ENCODE measurements at regions not wholly inside any gene's neighbourhood (a gene's known extent, or its start where the extent isn't known, plus 50 kb on each side); places are given as distances from the start of the nearest gene placed in this dataset.
A peak's percentile ranks its signal among the peaks of the same experiment; 100 is the strongest.

DNA sequence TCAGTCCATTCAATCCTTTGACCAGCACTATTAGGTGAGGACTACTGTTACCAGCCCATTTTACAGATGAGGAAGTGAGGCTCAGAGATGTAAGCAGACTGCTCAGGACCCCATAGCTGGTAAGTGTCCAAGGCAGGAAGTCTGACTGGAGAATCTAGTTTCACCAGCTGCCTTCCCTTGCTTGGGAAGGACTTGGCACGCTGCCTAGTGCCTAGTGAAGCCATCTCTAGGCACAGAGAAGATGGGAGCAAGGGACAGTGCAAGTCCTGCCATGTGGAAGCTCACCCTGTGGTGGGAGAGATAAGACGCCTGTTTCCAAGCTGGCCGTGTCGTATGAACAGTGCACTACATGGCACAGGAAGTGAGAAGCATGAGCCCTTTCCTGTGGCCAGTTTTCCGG, 111.8 kb upstream of the TMC3 start:
- DNase-seq (ENCODE audit: low read depth): no peak

DNA sequence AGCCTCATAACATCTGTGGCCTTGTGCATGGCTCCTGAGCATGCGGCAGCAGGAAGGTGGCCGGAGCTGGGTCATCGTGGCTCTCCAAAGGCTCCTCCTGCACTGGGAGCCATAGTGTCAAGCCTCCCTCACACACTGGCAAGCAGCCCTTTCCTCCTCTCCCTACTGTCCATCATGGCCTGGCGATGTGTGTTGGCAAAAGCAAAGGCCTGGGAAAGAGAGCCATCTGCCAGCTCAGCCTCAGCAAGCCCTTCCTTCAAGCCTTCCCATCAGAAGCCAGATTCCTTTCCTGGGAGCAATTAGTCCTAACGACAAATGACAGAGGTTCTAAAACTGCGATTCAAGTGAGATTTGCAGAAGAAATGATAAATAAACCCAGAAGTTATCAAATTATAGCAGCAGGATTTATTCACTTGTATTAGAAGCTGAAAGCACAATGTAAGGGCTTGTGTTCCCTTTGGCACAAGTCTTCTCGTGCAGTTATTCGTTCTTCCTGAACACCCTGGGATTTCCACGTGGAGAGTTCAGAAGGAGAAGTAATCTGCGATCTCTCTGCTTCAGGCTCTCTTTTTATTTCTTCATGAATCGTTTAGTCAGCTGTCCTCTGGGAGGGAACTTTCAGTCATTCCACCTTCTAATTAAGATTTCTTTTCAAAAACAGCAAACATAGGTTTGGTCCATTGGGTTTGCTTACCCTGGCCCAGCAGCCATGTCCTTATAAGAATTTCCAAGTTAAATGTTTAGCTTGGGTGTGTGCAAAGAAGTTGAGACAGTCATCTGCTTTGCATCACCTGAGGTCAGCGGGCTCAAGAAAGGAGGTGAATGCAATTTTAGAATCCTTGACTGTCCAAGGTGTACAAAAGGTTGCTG, 110.3 kb upstream of the TMC3 start:
- no peak for DNase-seq (ENCODE audit: low read depth)

DNA sequence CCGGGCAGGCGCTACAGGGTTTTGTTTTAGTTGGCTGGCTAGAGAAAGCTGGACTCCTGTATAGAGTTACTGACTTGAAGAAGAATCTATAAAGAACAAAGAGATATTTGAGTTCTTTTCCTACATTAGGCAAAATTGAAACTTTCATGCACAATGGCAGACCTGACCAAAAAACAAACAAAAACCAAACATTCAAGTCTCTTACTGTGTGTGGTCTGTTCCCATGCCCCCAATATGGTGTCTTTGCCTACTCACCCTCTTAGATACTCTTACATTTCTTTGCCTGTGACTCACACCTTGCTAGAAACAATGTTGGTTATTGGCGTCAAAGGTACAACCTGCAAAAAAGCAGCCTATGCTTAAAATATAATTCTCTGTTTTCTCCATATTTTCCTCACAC, 109.5 kb upstream of the TMC3 start:
- DNase-seq (ENCODE audit: low read depth): no peak

DNA sequence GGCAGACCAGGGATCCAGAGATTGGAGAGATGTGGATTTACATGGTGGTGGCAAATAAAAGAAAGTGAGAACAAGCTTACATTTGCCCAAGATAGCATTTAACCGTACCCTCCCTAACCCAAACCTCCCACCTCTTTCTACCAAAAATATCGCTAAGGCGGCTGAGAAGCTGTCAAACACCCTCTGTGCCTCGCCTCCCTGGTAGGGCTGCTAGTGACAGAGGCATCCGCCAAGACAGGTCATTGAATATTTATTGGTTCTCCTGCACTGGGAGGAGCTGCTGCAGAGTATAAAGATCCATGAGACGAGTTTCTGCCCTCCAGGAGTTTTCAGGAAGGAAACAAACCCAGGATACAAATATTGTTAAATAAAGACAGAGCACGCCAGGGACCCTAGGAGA, 107.3 kb upstream of the TMC3 start:
- DNase-seq (ENCODE audit: low read depth): no peak

DNA sequence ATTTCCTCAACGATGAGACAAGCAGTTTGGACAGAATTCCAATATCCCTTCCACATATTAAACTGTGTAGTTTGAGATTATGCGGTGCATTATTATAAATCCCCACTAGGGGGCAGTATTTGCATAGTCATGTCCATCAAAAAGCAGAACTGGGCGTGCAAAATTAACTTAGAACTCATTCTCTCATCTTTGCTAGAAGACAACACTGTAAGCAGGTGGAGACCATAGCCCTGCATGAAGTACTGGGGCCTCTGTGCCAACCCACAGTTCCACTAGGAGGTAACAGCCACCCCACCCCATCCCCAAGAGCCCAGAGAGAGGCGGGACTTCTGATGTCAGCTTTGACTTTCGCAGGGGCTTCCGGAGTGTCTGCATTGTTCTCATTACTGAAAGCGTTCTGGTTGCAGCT, 106.6 kb upstream of the TMC3 start:
- DNase-seq (ENCODE audit: low read depth): peak; percentile 40

DNA sequence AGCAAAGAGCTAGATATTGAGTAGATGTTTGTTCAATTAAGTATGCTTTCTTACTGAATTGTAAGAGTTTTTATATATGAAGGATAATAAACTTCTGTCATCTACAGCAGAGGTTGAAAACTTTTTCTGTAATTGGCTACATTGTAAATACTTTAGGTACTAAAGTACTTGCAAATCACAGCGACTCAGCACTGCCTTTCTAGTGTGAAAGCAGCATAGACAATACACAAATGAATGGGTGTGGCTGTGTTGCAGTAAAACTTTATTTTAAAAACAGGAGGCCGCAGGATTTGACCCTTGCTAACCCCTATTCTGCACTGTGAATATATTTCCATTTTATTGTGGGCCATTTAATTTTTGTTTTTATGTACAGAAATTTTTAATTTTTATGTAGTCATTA, 104.3 kb upstream of the TMC3 start:
- no peak for DNase-seq (ENCODE audit: low read depth)

DNA sequence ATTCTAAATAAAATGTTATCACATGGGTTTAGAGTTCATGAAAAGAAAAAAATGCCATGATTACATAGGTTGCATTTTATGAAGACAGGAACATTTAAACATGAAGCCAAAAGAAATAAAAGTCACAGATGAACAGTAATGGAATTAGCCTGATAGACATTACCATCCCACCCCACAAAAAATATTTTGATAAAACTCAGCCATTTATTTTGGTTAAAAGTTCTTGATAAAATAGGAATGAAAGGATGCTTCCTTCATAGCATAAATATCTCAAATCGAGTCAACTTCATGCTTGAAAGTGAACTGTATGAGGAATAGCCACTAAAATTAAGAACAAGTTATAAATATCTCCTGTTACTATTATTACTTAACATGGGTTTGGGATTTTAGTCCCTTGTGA, 101.9 kb upstream of the TMC3 start:
- DNase-seq (ENCODE audit: low read depth): no peak

DNA sequence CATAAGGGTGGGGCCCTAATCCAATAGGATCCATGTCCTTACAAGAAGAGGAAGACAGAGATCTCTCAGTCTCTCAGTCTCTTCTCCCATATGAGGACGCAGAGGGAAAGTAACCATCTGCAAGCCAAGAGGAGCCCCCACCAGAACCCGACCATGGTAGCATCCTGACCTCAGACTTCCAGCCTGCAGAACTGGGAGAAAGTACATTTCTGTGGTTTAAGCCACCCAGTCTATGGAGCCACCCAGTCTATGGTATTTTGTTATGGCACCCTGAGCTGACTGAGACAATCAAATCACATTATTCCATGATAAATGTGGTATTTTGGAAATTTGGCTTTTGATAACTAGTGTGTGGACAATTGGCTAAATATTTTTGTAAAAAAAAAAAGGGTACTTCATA, 101.5 kb upstream of the TMC3 start:
- DNase-seq (ENCODE audit: low read depth): no peak

DNA sequence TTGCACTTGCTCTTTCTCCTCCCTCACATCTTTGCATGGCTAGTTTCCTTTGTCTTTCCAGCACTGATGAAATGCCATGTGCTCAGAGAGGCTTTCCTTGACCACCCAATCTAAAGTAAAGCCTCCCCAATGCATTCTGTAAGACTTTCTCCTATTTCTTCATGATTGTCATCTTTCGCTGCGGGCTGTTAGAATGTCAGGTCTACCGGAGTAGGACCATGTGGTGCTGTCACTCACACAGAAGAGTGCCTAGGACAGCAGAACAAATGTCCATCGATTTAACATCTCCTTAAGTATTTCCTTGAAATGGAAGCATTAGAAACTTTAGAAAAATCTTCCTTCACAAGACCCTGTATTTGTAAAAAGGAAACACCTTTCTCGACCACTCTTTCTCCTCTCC, 99.9 kb upstream of the TMC3 start:
- DNase-seq (ENCODE audit: low read depth): no peak

DNA sequence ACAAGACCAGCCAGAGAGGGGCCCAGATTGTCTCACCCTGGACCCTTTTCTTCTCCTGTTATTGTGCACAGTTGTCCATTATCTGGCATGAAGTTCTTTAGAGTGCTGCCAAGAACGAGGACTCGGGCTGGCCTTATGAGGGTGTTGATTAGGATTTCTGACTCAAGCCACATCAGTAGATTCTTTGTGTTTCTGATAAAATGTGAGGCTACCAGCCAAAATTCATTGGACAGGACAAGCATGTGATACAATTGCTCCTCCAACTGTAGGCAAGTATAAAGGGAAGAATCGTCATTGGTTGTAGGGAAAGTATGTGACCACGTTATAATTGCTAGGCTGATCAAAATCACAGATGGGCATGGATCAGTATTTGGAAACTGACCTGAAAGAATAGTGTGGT, 99.2 kb upstream of the TMC3 start:
- DNase-seq (ENCODE audit: low read depth): no peak

DNA sequence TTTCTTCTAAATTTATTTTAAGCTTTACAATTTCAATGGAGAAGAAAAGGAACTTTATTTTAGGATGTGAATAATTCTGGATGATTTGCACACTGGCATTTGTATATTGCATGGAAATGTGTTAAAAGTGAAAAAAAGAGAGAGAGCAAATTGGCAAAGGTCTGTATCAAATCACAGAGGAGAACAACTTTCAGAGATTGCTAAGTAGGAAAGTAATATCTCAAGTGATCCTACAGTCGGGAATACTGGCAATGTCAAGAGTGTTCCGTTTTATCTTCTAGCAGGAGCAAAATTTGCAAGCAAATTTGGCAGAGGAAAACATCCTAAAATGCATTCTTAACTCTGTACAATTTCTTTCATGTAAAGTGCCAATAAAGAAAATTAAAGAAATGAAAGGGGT, 97.1 kb upstream of the TMC3 start:
- no peak for DNase-seq (ENCODE audit: low read depth)

DNA sequence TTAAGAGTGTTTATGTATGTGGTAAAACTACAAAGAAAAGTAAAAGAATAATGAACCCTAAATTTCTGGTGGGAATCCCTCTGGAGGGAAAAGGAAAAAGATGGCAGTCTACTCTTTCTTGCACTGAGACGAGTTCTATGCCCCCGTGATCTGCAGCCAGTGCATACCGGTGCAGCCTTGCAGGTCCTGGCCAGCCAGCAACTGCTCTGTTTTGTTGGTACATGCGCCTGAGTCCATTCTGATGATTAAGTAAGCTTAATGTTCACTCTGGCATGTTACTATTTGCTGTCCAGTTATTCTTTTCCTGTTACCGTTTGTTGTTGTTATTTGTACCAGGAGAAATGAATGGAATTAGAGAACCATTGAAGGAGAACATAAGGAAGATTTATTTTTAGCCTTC, 95.1 kb upstream of the TMC3 start:
- DNase-seq (ENCODE audit: low read depth): no peak

DNA sequence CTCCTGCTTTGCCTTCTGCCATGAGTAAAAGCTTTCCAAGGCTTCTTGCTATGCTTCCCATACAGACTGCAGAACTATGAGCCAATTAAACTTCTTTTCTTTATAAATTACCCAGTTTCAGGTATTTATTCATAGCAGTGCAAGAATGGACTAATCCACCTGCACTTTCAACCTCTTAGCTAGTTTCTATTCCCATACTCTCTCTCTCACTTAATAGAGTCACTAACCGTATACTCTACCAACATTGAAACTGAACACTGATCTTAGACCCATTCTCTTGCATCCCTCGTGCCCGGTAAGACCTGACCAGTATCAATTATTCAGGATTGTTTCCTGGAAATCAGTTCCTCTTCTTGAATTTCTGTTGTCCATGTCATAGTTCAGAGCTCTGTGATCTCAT, 92.7 kb upstream of the TMC3 start:
- no peak for DNase-seq (ENCODE audit: low read depth)

DNA sequence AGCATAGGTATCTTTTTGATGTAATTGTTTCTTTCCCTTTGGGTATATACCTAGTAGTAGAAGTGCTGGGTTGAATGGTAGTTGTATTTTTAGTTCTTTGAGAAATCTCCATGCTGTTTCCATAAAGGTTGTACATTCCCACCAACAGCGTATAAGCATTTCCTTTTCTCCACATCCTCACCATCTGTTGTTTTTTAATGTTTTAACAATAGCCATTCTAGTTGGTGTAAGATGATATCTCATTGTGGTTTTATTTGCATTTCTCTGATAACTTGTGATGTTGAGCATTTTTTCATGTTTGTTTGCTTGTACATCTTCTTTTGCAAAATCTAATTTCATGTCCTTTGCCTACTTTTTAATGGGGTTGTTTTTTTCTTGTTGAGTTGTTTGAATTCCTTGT, 80.0 kb upstream of the TMC3 start:
- DNase-seq (ENCODE audit: low read depth): no peak

DNA sequence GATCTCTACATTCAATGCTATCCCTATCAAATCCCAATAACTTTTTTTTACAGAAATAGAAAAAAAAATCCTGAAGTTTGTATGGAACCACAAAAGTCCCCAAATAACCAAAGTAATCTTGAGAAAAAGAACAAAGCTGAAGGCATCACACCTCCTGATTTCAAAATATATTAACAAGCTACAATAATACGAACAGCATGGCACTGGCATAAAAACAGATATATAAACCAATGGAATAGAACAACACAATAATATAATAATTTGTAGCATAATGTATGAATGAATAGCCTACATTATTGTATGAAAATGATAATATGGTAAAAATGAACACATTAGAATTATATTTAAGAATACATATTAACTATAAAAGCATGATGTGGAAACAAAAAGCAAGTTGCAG, 76.7 kb upstream of the TMC3 start:
- no peak for DNase-seq (ENCODE audit: low read depth)

DNA sequence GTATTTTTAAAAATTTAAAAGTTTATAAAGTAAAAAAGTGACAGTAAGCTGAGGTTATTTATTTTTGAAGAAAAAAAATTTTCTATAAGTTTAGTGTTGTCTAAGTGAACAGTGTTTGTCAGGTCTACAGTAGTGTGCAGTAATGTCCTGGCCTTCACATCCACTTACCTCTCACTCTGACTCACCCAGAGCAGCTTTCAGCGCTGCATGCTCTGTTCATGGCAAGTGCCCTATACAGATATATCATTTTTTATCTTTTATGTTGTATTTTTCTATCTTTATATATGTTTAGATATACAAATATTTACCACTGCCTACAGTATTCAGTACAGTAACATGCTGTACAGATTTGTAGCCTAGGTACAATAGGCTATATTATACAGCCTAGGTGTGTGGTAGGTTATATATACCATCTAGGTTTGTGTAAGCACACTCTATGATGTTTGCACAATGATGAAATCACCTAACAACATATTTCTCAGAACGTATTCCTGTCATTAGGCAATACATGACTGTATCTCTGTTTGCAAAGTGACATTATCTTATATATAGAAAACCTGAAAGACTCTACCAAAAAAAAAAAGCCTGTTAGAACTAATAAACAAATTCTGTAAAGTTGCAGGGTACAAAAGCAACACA, 75.9 kb upstream of the TMC3 start:
- DNase-seq (ENCODE audit: low read depth): no peak

DNA sequence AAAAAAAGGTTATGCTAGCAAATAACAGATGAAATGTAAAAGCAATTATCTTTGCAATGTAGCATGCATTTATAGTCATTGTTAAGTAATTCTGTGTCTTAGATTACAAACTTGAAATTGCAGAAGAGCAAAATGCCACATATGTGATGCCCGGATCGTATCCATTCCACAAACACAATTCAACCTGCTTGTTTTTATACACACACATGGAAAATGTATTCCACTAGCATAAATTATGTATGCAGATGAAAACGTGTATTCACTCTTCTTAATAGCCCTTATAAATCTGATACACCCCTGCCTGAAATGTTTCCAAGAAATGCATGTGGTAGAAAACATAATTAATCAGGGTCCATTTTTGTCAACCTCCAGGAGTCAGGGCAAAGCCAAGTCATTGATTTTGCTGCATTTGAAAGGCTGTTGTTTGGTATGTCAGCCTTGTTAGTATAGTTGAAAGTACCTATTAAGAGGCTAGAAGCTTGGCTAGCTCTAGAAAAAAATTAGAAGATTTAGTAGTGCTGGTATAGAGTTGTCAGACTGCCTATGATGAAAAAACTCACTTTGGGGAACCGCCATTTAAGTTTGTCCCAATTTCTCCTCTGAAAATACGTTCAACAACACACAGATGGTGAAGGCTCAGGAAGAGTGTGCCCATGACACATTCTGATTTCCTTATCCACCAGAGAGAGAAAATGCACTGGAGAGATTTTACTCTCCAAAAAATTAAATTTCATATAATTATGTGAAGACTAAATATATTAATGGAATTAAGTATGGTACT, 69.2 kb upstream of the TMC3 start:
- no peak for DNase-seq (ENCODE audit: low read depth)

DNA sequence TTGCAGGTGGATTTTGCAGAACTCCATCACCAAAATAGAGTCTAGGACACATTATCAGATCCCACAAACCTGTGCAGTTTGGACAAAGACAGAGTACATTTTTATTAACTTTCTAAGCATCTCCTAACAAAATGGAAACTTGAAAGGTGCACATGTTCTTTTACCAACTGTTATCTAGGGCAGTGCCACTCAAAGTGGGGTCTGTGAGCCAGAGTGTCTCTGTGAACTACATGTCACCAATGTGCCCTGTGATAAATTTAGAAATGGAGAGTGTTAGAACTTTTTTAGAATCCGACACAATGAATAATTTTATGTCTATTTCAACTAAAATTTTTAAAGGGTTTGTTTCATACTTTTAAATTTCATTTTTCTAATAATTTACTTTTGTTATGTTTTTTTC, 68.4 kb upstream of the TMC3 start:
- no peak for DNase-seq (ENCODE audit: low read depth)

DNA sequence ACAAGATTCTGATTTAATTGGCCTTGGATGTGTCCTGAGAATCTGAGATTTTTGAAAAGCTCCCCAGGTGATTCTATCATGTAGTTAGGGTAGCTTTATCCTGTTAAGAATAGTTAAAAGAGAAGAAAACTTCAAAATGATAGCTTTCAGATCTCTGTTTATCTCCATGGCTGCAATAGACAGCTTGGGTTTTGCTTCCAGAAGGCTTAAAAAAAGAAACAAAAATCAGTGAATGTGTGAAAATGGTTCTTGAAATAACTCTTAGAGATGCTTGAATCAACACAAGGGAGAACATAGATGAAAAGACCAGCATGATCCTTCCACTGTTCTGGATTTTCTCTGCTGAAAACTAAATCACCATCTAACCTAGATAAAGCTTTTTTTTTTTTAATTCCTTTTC, 60.8 kb upstream of the TMC3 start:
- DNase-seq (ENCODE audit: low read depth): no peak

DNA sequence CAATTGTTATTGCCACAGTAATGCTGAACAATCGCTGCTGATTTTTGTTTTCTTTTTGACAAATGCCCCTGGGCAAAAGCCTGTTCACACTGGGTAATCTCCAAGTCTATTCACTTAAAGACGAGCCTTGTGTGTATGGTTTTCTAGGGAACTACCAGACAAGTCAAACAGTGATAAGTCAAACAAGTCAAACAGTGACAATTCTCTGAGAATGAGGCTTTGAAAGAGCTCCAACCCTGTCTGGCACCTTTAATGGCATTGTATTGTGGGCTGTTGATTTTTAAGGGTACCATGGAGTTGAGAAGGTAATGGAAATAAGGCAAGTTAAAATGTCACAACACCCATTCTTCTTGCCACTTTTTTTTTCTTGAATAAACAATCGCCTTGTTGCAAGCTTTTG, 59.4 kb upstream of the TMC3 start:
- no peak for DNase-seq (ENCODE audit: low read depth)

DNA sequence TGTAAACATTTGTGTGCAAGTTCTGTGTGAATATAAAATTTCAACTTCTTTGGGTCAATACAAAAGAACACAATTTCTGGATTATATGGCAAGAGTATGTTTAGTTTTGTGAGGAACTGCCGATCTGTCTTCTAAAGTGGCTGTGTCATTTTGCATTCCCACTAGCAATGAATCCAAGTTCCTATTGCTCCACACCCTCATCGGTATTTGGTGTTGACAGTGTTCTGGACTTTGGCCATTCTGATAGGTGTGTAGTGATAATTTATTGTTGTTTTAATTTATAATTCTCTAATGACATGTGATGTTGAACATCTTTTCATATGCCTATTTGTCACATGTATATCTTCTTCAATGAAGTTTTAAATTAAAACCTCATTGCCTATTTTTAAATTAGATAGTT, 58.2 kb upstream of the TMC3 start:
- DNase-seq (ENCODE audit: low read depth): no peak

DNA sequence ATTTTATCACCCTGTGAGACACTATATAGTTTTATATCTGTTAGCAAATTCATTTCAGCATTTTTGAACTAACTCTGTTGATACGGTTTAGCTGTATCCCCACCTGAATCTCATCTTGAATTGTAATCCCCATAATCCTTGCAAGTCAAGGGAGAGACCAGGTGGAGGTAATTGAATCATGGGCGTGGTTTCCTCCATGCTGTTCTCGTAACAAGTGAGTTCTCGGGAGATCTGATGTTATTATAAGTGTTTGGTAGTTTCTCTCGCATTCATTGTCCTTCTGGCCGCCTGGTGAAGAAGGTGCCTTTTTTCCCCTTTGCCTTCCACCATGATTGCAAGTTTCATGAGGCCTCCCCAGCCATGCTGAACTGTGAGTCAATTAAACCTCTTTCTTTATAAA, 53.2 kb upstream of the TMC3 start:
- DNase-seq (ENCODE audit: low read depth): no peak

DNA sequence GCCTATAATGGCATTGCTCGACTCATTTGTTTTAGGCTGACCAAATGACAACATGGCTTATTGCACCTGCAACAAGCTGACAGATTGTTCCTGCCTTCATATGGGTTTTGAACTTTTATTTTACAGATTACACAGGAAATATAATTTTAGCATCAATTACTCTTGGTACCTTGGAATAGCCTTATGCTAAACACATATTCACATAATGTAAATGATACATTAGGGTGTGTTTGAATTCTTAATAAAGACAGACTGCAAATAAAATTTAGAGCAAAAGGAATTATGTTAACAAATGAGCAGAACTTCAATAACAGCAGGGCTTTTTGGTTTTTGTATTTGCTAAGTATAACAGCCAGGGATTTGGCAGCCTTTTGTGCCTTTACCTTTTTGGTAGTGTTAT, 51.9 kb upstream of the TMC3 start:
- DNase-seq (ENCODE audit: low read depth): no peak
